ENCODE measurements at regions not wholly inside any gene's neighbourhood (a gene's known extent, or its start where the extent isn't known, plus 50 kb on each side); places are given as distances from the start of the nearest gene placed in this dataset.
"Not testable (repeated sequence)": the region's sequence is repeated elsewhere in the genome, so short reads cannot be mapped to it uniquely, and the experiment has no call there.

GRCh38 chr5:25094219-25094618 is 449.4 kb upstream of the CDH10 start:
- no peak for DNase-seq (ENCODE audit: extremely low spot score, unreplicated experiment)
- no peaks in the 10 kb centered on the region for H3K36me3 Mint-ChIP-seq (ENCODE audit: unreplicated experiment)
- no peaks in the 10 kb centered on the region for H3K27me3 Mint-ChIP-seq (ENCODE audit: unreplicated experiment)
- peaks cover 4% of the 10 kb centered on the region for H3K4me1 Mint-ChIP-seq (ENCODE audit: unreplicated experiment)
- no peak overlapping the region for H3K4me3 Mint-ChIP-seq (ENCODE audit: unreplicated experiment)
- TF ChIP-seq CTCF (IDR thresholded peaks at IDR 0.05) = no peak
- H3K9me3 Mint-ChIP-seq (ENCODE audit: unreplicated experiment) = peaks cover 3% of the 10 kb centered on the region
- no peak overlapping the region for H3K27ac Mint-ChIP-seq (ENCODE audit: unreplicated experiment)

DNA sequence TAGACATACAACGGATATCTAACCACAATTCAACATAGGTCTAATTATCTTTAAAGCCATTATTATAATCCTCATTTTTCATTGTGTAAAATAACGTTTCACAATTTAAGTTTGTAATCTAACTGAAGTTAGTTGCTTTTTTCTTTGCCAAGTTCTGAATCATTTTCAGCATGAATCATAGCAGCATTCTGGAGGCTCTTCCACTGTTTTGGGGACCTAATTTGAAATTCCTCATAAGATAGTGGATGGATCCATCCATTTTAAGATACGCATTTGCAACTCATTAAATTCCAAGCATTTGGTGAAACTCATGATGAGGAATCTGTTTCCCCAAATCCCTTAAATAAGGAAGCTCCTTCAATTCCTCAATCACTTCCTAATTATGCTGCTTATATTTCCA is 447.1 kb upstream of the CDH10 start:
- H3K27ac Mint-ChIP-seq (ENCODE audit: unreplicated experiment) = no peak overlapping the region
- no peaks in the 10 kb centered on the region for H3K27me3 Mint-ChIP-seq (ENCODE audit: unreplicated experiment)
- no peak overlapping the region for H3K4me3 Mint-ChIP-seq (ENCODE audit: unreplicated experiment)
- H3K9me3 Mint-ChIP-seq (ENCODE audit: unreplicated experiment) = peaks cover 3% of the 10 kb centered on the region
- H3K36me3 Mint-ChIP-seq (ENCODE audit: unreplicated experiment) = no peaks in the 10 kb centered on the region
- DNase-seq (ENCODE audit: extremely low spot score, unreplicated experiment) = no peak
- no peak for TF ChIP-seq CTCF (IDR thresholded peaks at IDR 0.05)
- peaks cover 4% of the 10 kb centered on the region for H3K4me1 Mint-ChIP-seq (ENCODE audit: unreplicated experiment)

- H3K27ac Mint-ChIP-seq (ENCODE audit: unreplicated experiment) = no peak overlapping the region
- DNase-seq (ENCODE audit: extremely low spot score, unreplicated experiment) = no peak
- H3K27me3 Mint-ChIP-seq (ENCODE audit: unreplicated experiment) = no peaks in the 10 kb centered on the region
- TF ChIP-seq CTCF (IDR thresholded peaks at IDR 0.05) = no peak
- H3K9me3 Mint-ChIP-seq (ENCODE audit: unreplicated experiment) = peaks cover 3% of the 10 kb centered on the region
- H3K4me3 Mint-ChIP-seq (ENCODE audit: unreplicated experiment) = no peak overlapping the region
- H3K4me1 Mint-ChIP-seq (ENCODE audit: unreplicated experiment) = peaks cover 4% of the 10 kb centered on the region
- H3K36me3 Mint-ChIP-seq (ENCODE audit: unreplicated experiment) = no peaks in the 10 kb centered on the region
Measured at GRCh38 chr5:25090854-25091253, 446.1 kb upstream of the CDH10 start.

DNA sequence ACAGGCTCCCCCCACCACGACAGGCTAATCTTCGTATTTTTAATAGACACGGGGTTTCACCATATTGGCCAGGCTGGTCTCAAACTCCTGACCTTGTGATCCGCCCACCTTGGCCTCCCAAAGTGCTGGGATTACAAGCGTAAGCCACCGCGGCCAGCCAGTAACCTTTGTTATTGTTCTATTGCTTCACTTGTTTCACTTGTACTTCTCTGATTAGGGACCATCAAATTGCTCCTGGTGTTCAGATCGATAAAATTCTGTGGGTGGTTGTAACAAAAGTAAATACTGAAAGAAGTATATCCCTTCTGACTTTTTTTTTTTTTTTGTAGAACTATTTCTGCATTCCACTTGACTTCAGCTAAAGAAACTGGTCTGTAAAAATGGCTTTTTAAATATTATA is 445.5 kb upstream of the CDH10 start:
- no peak for TF ChIP-seq CTCF (IDR thresholded peaks at IDR 0.05)
- H3K4me1 Mint-ChIP-seq (ENCODE audit: unreplicated experiment) = peaks cover 4% of the 10 kb centered on the region
- no peak overlapping the region for H3K4me3 Mint-ChIP-seq (ENCODE audit: unreplicated experiment)
- H3K27me3 Mint-ChIP-seq (ENCODE audit: unreplicated experiment) = no peaks in the 10 kb centered on the region
- peaks cover 3% of the 10 kb centered on the region for H3K9me3 Mint-ChIP-seq (ENCODE audit: unreplicated experiment)
- DNase-seq (ENCODE audit: extremely low spot score, unreplicated experiment) = no peak
- no peaks in the 10 kb centered on the region for H3K36me3 Mint-ChIP-seq (ENCODE audit: unreplicated experiment)
- no peak overlapping the region for H3K27ac Mint-ChIP-seq (ENCODE audit: unreplicated experiment)

DNA sequence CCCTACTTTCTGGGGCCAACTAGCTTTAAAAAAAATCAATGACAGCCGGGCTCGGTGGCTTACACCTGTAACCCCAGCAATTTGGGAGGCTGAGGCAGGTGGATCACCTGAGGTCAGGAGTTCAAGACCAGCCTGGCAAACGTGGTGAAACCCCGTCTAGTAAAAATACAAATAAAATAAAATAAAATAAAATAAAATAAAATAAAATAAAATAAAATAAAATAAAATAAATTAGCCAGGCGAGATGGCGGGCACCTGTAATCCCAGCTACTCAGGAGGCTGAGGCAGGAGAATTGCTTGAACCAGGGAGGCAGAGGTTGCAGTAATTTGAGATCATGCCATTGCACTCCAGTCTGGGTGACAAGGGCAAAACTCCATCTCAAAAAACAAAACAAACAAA is 443.9 kb upstream of the CDH10 start:
- not testable (repeated sequence) for H3K27me3 Mint-ChIP-seq (ENCODE audit: unreplicated experiment); H3K4me1 Mint-ChIP-seq (ENCODE audit: unreplicated experiment); H3K9me3 Mint-ChIP-seq (ENCODE audit: unreplicated experiment); H3K36me3 Mint-ChIP-seq (ENCODE audit: unreplicated experiment); DNase-seq (ENCODE audit: extremely low spot score, unreplicated experiment); H3K27ac Mint-ChIP-seq (ENCODE audit: unreplicated experiment); H3K4me3 Mint-ChIP-seq (ENCODE audit: unreplicated experiment)

- H3K36me3 Mint-ChIP-seq (ENCODE audit: unreplicated experiment); H3K27me3 Mint-ChIP-seq (ENCODE audit: unreplicated experiment); H3K4me3 Mint-ChIP-seq (ENCODE audit: unreplicated experiment); H3K27ac Mint-ChIP-seq (ENCODE audit: unreplicated experiment); H3K4me1 Mint-ChIP-seq (ENCODE audit: unreplicated experiment); H3K9me3 Mint-ChIP-seq (ENCODE audit: unreplicated experiment); DNase-seq (ENCODE audit: extremely low spot score, unreplicated experiment): not testable (repeated sequence)
Measured at GRCh38 chr5:25083261-25083660, 438.5 kb upstream of the CDH10 start.

Measured in osteocyte (in vitro differentiated cells).